Astrocyte of the cerebellum (primary cell): ENCODE measurements at regions not wholly inside any gene's neighbourhood (a gene's known extent, or its start where the extent isn't known, plus 50 kb on each side); places are given as distances from the start of the nearest gene placed in this dataset.

Experiments used
- DNase-seq: peaks from one replicate; pipeline ENCODE4 v3.0.0-alpha.2; 2011; ENCODE audit warnings: low read depth
- H3K4me3 ChIP-seq: 2 replicates; pipeline ENCODE4 v1.5.1; 2011; ENCODE audit warnings: mild to moderate bottlenecking, low read depth, low read length, moderate library complexity
- CTCF ChIP-seq: IDR thresholded peaks from 2 replicates; pipeline ENCODE4 v1.5.1; 2012; ENCODE audit warnings: low read length, low read depth, moderate library complexity, mild to moderate bottlenecking; ENCODE audit errors: missing control alignments
- in situ Hi-C: cut with HindIII; loops from 2 replicates; pipeline ENCODE4 v1.10.0; 2017; ENCODE audit warnings: low sequenced_read_pairs

GRCh38 chr6:168255283-168255881 lies 64.2 kb downstream of the DACT2 start:
- no peak for TF ChIP-seq CTCF
- no peak for DNase-seq
- in situ Hi-C loops: no loop called here
- no peak overlapping the region for H3K4me3 ChIP-seq

GRCh38 chr6:168252267-168252666 lies 67.3 kb downstream of the DACT2 start:
- no peak overlapping the region for H3K4me3 ChIP-seq
- DNase-seq: no peak
- in situ Hi-C loops: no loop called here
- no peak for TF ChIP-seq CTCF

- DNase-seq: no peak
- no peak overlapping the region for H3K4me3 ChIP-seq
- in situ Hi-C loops: no loop called here
- no peak for TF ChIP-seq CTCF
Observed at GRCh38 chr6:168250250-168250649, 69.3 kb downstream of the DACT2 start.

- no peak overlapping the region for H3K4me3 ChIP-seq
- no peak for DNase-seq
- no peak for TF ChIP-seq CTCF
- in situ Hi-C loops: no loop called here
Observed at GRCh38 chr6:168249746-168250145, 69.8 kb downstream of the DACT2 start.

GRCh38 chr6:168248148-168248620 lies 71.4 kb downstream of the DACT2 start:
- in situ Hi-C loops: no loop called here
- no peak for TF ChIP-seq CTCF
- H3K4me3 ChIP-seq: no peak overlapping the region
- no peak for DNase-seq

GRCh38 chr6:168247443-168248147 lies 72.0 kb downstream of the DACT2 start:
- no peak overlapping the region for H3K4me3 ChIP-seq
- in situ Hi-C loops: no loop called here
- TF ChIP-seq CTCF: no peak
- DNase-seq: no peak
